GM19328 (cell line): ENCODE measurements at regions not wholly inside any gene's neighbourhood (a gene's known extent, or its start where the extent isn't known, plus 50 kb on each side); places are given as distances from the start of the nearest gene placed in this dataset.
A peak's percentile ranks its signal among the peaks of the same experiment; 100 is the strongest.
"Not testable (repeated sequence)": the region's sequence is repeated elsewhere in the genome, so short reads cannot be mapped to it uniquely, and the experiment has no call there.

Source experiments
- ATAC-seq: cut with Tn5 transposase; IDR thresholded peaks from one replicate; pipeline ENCODE4 v1.9.1; 2021; ENCODE audit warnings: mild to moderate bottlenecking, moderate library complexity; ENCODE audit not compliant: unreplicated experiment

DNA sequence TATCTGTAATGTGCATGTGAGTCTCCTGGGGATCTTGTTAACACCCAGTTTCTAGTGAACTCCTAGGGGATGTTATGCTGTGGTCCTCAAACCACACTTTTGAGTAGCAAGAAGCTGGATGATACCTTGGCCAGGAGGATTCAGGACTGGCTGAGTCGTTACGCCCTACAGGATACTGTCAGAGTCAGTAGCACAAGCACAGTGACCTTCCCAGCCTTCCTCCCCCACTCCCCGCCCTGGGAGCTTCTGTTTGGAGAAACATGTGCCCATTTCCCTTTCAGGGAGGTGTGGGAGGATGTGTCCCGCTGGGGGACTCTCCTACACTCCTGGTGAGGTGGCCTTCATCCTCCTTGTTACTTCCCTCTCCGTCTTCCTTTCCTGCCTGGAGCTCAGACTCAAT is 76.4 kb upstream of the TRPM1 start:
- ATAC-seq = no peak

DNA sequence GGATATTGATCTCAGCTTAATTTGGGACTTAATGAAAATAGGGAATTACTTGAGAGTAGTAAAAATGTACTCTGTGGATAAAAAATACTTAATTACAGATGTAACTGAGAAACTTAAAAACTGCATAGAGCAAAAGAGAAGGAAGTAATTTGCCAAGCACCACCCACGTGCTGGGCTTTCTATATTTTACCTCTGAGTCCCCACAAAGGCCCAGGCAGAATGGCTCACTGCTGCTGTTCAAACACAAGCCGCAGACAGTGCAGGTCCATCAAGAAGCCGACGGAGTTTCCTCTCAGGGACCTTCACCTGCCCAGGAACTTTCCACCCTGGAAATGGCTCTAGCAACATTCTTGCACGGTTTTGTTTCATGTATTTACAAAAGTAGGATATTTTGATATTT is 77.2 kb upstream of the TRPM1 start:
- ATAC-seq = no peak

DNA sequence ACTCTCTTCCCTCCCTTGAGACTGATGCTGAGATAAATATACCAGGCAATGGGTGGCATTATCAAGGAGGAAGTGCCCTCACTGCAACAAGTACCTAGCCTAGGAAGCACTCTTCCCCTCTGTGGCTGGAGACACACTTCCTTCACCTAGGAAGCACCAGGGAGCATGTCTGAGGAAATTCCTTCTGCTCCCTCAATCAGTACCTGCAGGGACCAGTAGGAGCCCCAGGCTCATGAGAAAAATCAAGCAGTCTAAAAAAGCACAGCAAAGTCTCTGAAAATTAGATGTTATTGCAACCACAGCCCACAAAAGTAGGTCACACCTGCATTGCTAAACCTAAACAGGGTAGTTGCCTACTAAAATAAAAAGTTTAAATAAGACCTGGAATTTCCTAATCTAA is 78.2 kb upstream of the TRPM1 start:
- ATAC-seq = no peak

DNA sequence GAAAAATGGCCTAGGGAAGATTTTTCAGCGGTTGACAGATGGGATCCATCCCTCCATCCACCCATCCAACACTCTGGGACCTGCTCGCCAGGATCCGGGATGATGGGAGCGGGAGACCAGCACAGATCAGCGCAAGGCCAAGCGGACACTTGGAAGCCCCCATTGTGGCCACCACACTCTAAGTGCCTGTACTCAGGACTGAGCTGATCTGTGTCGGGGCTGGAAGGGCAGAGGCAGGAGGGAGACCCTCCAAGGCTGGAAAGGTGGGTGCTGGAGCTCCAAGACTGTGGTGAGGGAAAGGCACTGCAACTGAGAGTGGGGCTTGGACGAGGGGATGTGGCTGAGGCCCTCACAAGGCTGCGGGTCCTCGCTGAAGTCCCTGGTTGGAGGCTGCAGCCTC is 91.8 kb upstream of the TRPM1 start:
- ATAC-seq = no peak

DNA sequence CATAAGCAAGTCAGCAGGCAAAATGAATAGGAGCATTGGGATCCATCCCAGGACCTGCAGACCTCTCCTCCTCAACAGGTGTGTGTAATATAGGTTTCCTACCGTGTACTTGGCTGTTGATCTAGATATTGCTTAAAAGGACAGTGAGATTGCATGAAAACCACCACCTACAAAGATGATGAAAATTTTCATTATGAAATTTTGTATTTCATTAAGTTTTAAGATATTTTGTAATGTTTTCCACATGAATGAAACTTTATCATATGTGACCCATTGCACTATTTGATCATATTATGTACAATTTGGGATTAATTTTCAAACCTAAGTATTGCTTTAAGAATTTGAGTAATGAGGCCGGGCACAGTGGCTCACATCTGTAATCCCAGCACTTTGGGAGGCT is 94.3 kb upstream of the TRPM1 start:
- no peak for ATAC-seq

DNA sequence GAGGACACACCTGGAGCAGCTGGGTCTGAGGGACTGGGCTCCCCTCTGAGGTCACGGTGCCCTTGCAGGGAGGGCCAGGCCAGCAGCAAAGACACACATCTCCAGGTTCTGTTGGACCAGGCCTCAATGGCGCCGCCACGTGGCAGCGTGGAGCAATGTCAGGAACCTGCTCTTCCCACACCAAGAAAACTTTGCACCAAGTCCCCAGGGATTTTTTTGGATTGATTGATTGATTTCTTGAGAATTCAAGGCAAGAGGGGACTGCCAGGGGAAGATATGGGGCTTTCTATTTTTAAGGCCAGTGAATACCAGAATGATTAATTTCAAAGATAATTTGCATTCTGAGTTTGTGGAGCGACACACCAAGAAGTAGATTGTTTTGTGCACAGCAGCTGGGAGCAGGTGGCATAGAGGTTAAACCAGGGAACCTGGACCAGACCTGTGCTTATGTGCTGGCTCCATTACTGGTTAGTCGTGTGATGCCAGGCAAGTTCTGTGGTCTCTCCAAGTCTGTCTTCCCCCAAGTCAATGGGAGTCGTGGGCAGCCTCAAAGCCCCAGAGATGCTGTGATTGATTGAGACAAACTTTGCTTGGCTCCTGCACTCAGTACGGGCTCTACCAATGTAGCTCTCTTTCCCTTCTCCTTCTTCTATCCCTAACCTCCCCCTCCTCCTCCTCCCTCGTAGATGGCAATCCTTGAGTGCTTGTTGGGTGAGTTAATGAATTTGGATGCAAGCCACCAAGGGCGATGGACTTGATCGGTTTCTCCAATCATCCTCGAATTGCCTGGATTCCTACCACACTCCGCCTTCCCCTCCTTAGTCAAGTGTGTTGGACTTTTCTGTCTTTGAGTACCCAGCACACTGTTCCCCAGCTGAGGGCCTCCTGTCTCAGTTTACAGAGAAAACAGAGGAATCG is 96.2 kb upstream of the TRPM1 start:
- ATAC-seq = no peak

DNA sequence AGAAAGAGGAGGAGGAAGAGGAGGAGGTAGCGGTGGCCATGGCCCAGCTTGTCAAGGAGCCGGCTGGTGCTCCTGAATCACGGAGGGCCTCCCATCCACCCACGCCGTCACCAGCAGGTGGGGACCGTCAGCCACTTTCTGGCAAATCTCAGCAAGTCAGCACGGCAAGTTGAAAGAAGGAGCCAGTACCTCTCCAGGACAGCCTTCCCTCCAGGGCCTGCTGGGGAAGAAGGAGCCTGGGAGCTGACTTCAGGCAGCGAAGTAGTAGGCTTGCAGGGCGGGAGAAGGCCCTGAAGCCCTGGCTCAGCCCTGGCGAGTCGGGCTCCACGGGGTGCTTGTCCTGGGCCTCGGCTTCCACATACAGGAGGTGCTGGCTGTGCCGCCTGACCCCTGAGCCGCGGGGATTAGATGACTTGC is 99.2 kb upstream of the TRPM1 start:
- no peak for ATAC-seq

DNA sequence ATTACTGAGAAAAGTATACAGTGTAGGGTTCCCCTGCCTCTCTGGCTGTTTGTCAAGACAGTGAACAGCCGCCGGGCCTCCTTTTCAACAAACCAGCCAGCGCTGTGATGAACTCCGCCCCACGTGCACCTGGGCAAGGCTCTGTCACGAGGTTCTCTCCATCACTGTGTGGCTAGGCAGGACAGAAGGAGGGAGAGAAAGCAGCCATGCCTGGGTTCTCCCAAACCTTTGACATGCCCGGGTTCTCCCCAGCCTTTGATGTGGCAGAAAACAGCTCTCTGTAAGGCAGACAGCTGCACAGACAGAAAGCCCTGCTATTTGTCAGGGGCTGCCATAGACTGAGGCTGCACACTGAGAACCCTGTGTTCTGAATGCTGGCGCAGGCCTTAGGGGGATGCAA is 101.4 kb upstream of the TRPM1 start:
- no peak for ATAC-seq

DNA sequence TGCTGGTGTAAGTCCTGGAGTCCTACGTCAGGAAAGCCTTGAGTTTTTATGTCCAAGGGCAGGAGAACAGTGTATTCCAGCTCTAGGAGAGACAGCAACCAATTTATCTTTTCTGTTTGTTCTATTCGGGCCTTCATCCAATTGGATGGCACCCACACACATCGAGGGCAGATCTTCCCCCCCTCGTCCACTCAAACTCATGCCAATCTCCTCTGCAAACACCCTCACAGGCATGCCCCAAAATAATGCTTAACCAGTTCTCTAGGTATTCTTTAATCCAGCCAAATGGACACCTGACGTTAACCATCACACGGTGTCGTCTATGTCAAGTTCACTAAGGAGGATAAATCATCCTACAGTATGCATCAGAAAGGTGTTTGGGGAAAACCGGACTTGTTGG is 102.5 kb upstream of the TRPM1 start:
- no peak for ATAC-seq

DNA sequence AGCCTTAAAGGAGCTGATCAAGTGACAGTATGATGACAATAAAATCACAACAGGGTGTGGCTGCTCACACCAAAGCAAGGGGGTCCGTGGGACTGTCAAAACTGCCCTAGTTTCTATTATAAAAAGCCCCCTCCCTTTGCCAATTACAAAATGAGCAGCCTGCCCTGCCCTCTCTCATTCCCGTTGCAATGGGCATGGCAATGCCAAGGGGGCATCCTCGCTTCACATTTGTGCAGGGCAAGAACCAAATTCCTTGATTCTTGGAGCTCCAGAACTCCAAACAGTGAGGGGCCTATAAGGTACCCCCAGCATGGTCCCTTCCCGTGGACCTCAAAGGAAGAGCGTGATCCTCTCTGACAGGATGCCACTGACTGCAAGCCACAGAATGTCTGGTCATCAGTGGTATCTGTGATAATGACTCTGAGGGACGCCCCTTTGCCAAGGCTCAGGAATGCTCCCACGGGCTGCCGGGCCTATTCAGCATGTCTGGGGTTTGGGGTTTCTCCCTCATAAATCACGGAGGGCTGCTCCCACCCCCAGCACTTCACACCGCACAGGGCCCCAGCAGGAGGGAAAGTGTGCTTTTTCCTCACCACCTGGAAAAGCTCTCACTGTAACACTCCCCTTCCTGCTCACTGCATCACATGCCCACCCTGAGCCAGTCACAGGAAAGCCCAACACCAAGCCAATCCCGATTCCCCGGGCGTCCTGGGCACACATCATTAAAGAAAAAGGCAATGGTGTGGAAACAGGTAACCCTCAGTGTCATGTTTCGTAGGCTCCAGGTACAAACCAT is 105.1 kb upstream of the TRPM1 start:
- ATAC-seq = no peak

DNA sequence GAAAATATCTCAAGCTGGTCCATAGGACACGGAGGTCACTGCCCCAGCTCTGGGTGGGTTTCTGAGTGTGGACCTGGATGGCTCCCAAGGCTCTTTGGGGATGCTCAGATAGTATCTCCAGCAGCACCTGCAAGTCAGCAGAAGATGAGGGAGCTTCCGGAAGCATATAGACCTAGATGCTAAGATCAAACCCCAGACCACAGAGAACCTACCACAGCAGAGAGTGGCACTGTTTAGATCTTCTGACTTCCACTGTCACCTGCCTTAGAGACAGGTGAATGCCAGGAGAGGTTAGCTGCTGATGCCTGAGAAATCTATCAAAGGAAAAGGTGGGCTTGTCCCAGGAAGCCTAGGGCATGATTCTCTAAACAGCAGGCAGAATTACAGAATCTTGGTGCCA is 105.7 kb upstream of the TRPM1 start:
- no peak for ATAC-seq

DNA sequence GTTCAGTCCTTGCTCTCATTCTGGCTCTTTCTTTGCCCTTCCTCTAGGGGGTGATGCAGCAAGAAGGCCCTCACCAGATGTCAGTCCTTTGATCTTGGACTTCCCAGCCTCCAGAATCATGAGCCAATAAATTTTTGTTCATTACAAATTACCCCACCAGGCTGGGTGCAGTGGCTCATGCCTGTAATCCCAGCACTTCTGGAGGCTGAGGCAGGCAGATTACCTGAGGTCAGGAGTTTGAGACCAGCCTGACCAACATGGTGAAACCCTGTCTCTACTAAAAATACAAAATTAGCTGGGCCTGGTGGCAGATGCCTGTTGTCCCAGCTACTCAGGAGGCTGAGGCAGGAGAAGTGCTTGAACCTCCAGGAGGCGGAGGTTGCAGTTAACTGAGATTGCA is 106.3 kb upstream of the TRPM1 start:
- not testable (repeated sequence) for ATAC-seq

DNA sequence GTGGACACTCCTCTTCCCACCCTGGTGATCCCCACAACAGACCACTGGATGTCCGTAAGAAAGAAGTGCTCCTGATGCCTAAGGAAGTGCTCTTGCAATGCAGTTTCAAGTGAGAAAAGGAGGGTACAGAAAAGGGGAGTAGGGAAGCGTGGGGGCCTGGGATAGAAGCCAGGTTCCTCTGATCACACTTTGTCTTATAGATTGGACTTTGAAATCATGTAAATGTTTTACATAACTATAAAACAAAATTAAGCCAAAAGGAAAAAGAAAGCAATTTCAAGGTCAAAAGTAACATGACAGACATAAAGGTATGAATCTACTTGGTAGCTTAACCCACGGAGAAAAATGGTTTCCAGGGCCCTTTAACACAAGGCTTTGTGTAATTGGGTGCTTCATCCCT is 107.3 kb upstream of the TRPM1 start:
- ATAC-seq = no peak

DNA sequence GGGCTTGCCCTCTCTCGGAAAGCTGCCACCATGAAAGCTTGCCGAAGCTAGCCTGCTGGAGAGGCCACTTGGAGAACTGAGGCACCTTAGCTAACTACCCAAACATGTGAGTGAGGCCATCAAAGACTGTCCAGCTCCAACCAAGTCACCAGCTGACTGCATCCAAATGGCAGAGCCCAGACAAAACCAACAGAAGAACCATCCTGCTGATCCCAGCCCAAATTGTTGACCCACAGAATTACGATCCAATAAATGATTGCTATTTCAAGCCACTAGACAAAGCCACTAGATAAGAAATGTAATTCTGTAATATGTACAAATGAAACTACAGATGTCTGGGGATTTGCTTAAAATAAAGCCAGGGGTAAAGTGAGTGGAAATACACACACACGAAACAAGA is 109.8 kb upstream of the TRPM1 start:
- no peak for ATAC-seq

DNA sequence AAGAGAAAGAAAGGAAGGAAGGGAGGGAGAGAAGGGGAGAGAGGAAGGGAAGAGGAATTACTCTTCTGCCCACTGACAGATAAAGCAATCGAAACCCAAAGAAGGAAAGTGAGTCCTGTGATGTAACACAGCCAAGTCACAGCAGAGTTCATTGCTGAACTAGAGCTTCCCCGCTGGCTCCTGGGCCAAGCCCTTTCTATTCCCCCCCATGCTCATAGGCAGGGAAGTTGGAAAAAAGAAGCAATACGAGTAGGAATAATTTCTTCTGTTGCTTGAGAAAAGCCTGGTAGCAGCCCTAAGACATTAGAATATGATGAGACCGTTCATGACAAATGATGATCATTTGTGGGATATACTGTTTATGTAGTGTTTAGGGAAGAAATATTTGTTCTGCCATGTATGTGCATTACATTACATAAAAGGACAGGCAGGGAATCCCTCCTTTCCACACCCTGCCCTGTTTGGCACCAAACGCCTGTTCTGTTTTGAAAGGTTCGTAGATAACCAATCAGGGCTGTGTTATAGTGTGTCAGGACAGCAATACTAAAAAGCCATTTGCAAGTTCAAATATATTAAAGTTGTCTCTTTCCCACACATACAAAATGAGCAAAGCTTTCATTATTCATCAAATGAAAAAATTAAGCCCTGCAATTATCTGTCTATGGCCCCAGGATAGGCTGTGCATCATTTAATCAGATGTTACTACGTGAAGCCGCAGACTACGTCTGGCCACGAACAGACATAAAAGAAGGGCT is 111.0 kb upstream of the TRPM1 start:
- no peak for ATAC-seq

DNA sequence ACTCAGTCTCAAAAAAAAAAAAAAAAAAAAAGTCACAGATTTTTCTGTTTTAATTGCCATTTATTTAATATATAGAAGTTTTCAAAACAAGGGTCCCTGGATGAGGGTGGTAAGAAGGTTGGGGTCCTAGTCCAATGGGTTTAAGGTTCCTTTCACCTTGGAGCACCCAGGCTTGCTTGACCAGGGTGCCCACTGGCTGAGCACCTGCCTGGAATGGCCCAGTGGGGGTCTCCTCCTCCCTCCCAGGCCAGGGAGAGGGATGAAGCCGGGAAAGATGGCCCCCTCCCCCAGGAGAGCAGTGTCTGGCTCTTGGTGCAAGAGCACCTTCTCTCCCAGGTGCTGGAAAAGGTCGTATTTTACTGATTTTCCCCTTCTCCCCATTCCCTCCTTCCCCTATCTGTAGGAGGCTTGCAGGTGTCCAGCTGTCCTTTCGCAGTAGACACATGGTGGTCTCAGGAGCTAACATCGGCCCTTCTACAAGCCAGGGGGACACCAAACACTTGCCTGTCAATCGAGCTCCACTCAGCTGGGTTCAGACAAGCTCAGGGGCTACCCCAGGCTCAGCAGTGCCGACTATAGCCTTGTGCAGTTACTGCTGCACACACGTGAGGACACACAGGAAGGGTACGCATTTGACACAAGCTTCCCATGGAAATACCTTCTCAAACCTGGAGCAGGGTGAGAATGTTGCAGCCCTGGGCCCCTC is 112.3 kb upstream of the KLF13 start:
- ATAC-seq = no peak

DNA sequence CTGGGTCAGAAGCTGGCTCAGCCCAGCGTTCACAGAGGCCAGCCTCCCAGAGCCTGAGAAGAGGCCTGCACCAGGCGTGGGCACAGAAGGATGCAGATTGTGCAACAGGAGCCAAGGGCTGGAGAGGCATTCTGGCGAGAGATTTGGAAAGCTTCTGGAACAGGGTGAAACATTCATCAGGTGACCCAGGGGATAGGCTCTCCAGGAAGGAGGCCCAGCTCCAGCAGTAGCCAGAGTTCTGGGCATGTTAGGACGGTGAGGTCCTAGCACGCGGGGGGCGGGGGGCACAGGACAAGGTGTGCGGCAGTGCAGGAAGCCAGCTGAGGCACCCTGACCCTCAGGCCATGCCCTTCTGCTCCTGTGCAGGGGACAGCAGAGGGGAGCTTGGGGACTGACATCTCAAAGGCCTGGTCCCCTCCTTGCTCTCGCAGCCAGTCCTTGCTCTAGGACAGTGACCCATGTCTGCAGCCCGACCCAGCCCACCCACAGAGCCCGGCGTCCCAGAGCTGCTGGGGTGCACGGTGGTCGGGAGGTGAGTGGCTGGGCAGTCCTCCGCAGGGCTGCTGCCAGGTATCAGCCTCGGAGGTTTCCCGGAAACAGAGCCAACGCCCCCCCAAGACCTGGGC is 111.7 kb upstream of the KLF13 start:
- ATAC-seq = no peak

DNA sequence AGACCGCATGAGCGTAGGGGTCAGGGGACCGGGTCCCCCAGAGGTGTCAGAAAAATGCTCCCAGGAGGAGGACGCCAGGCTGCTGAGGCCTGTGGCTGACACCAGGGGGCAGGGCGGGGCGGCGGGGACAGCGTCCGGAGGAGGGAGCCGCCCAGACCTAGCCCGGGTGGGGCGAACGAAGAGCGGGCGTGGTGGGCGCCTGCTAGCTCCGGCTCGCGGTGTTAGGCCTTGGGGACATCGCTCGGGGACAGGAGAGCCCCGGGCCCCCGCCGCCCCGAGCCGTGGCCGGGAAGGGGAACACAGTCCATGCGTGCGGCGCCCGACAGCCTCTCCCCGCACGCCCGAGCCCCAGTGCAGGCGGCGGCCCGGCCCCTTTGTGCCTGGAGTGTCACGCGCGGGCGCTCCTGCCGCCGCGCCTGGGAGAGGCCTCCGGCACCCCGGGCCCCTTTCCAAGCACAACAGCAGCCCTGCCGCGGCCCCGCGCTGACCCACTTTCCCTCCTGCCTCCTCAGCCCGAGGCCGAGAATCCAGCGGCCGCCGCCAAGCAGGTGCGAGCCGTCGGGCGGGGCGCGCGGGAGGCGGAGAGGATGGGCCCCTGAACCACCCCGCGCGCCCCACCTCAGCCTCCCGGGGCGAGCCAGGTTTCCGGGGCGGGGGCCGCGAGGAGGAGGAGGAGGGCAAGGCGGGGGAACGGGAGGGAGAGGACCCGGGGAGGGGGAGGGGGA is 111.0 kb upstream of the KLF13 start:
- peak; percentile 71 for ATAC-seq

DNA sequence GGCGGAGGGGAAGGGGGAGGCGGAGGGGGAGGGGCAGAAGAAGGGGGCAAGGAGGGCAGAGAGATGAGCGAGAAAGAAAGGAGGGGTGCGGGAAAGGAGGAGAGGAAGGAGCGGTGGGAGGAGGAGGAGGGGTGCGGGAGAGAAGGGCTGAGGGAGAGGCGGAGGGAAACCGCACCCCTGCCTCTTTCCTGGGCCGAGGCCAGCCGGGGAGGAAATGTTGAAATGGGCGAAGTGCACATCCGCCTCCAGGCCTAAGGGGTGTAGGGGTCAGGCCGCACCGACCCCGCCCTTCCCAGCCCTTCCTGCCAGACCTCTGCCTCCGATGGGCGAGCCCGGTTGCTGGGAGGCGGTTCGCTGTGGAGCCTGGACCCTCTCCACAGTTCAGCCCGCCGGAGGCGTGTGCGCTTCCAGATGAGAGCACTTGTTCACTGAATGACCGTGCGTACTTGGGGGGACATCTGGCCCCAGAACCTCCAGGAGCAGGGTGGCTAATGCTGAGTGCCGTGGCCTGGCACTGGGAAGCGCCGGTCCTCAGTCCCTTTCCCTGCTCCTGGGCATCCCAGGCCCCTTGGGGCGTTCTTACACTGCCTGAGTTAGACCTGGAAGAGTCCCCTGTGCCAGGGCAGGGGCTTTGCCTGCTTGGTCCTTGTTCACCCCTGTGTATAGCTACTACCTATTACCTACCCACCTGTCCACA is 110.3 kb upstream of the KLF13 start:
- ATAC-seq = peak; percentile 32
